LoVo (cell line): ENCODE measurements at regions not wholly inside any gene's neighbourhood (a gene's known extent, or its start where the extent isn't known, plus 50 kb on each side); places are given as distances from the start of the nearest gene placed in this dataset.
"Not testable (repeated sequence)": the region's sequence is repeated elsewhere in the genome, so short reads cannot be mapped to it uniquely, and the experiment has no call there.

Source experiments
- DNase-seq: peaks from one replicate; pipeline ENCODE4 v3.0.0-alpha.2; 2016; ENCODE audit warnings: low spot score

- no peak for DNase-seq
Measured at GRCh38 chr4:104129243-104129642, 365.5 kb downstream of the CXXC4 start.

GRCh38 chr4:104128850-104129213, 365.9 kb downstream of the CXXC4 start:
- DNase-seq = peak; percentile 43

GRCh38 chr4:104128031-104128849, 366.5 kb downstream of the CXXC4 start:
- DNase-seq = peak; percentile 34

- no peak for DNase-seq
Measured at GRCh38 chr4:104123021-104123420, 371.7 kb downstream of the CXXC4 start.

- no peak for DNase-seq
Measured at GRCh38 chr4:104117776-104118175, 376.9 kb downstream of the CXXC4 start.

- DNase-seq = no peak
Measured at GRCh38 chr4:104113850-104114249, 380.8 kb downstream of the CXXC4 start.

- no peak for DNase-seq
Measured at GRCh38 chr4:104099141-104099540, 379.4 kb upstream of the TACR3 start.

GRCh38 chr4:104093247-104093646, 373.5 kb upstream of the TACR3 start:
- DNase-seq = no peak

GRCh38 chr4:104073229-104073628, 353.4 kb upstream of the TACR3 start:
- no peak for DNase-seq

- DNase-seq = no peak
Measured at GRCh38 chr4:104066533-104066932, 346.7 kb upstream of the TACR3 start.

- DNase-seq = peak; percentile 29
Measured at GRCh38 chr4:104064646-104065577, 345.1 kb upstream of the TACR3 start.

GRCh38 chr4:104063341-104063740, 343.6 kb upstream of the TACR3 start:
- no peak for DNase-seq

GRCh38 chr4:104044369-104044768, 324.6 kb upstream of the TACR3 start:
- no peak for DNase-seq

- DNase-seq = no peak
Measured at GRCh38 chr4:104032896-104033295, 313.1 kb upstream of the TACR3 start.

- DNase-seq = no peak
Measured at GRCh38 chr4:104025251-104025650, 305.5 kb upstream of the TACR3 start.

- DNase-seq = no peak
Measured at GRCh38 chr4:104022831-104023230, 303.0 kb upstream of the TACR3 start.

GRCh38 chr4:104022226-104022625, 302.4 kb upstream of the TACR3 start:
- DNase-seq = no peak

- no peak for DNase-seq
Measured at GRCh38 chr4:104020641-104021040, 300.9 kb upstream of the TACR3 start.

- no peak for DNase-seq
Measured at GRCh38 chr4:104017213-104017612, 297.4 kb upstream of the TACR3 start.

- DNase-seq = no peak
Measured at GRCh38 chr4:104015680-104016079, 295.9 kb upstream of the TACR3 start.

GRCh38 chr4:104010722-104011121, 290.9 kb upstream of the TACR3 start:
- no peak for DNase-seq

- not testable (repeated sequence) for DNase-seq
Measured at GRCh38 chr4:104002318-104002717, 282.5 kb upstream of the TACR3 start.

GRCh38 chr4:103998756-103999155, 279.0 kb upstream of the TACR3 start:
- no peak for DNase-seq
